Right lobe of liver (tissue), 4 donors: ENCODE measurements at regions not wholly inside any gene's neighbourhood (a gene's known extent, or its start where the extent isn't known, plus 50 kb on each side); places are given as distances from the start of the nearest gene placed in this dataset.

ENCODE experiments used
- CTCF ChIP-seq, 4 donors: fragments of 200-600 bp in 3 of 4; fragments of 450-650 bp in 1 of 4; IDR thresholded peaks; one replicate each; pipeline versions ENCODE4 v1.5.1 to v1.8.0; 2016 to 2022; ENCODE audit warnings: antibody characterized with exemption in 4 of 4, mild to moderate bottlenecking in 2 of 4
- POLR2A ChIP-seq: fragments of 450-650 bp; IDR thresholded peaks from one replicate; pipeline ENCODE4 v1.6.1; 2017; ENCODE audit warnings: antibody characterized with exemption, mild to moderate bottlenecking
- donor health status: DM: no; HTN: no; CAD: no.
- donor health status: DM: no; HTN: no; CAD: no.
- donor health status: DM: no; HTN: yes; CAD: no.

DNA sequence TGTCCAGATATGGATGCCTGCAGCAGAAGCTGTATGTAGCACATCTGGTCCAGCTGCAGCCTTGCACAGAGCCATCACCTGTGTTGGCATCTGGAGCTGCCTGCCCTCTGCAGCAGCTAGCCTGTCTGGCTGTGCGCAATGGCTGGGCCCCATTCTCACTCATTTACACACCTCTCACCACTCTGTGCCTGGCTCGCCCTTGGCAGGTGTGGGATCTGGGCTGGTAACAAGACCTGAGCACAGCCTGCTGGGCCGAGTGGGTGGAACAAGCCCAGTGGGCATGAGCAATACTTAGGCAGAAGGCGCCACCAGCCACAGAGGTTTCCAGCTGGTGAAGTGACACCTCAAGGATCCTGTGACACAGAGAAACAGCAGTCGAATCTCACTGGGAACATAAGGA lies 714.1 kb downstream of the NUP35 start:
- no peak for TF ChIP-seq CTCF (IDR thresholded peaks at IDR 0.05)
- no peak for TF ChIP-seq POLR2A
